CD14-positive monocyte (primary cell): ENCODE measurements at regions not wholly inside any gene's neighbourhood (a gene's known extent, or its start where the extent isn't known, plus 50 kb on each side); places are given as distances from the start of the nearest gene placed in this dataset.
"Not testable (repeated sequence)": the region's sequence is repeated elsewhere in the genome, so short reads cannot be mapped to it uniquely, and the experiment has no call there.

Experiments
- DNase-seq, 3 donors: peaks; one replicate each; pipeline ENCODE4 v3.0.0-alpha.2; 2011 to 2022
- H2AFZ ChIP-seq: 2 replicates; pipeline ENCODE4 v1.6.0; 2012; ENCODE audit warnings: mild to moderate bottlenecking, low read depth, low read length, inconsistent platforms; ENCODE audit not compliant: insufficient read depth, poor library complexity, severe bottlenecking
- H3K27ac ChIP-seq, 2 donors: 1 replicate in 1 of 2; 2 replicates in 1 of 2; pipeline ENCODE4 v1.5.1; 2012 to 2013; ENCODE audit warnings: low read length in 2 of 2, control low read depth in 1 of 2, inconsistent platforms in 1 of 2, low read depth in 1 of 2, mild to moderate bottlenecking in 1 of 2
- H3K27me3 ChIP-seq, 2 donors: one replicate each; pipeline versions ENCODE4 v1.6.0 to v1.6.1; 2011 to 2013; ENCODE audit warnings: low read length in 2 of 2; ENCODE audit not compliant: control insufficient read depth in 2 of 2, insufficient read depth in 2 of 2
- H3K36me3 ChIP-seq, 2 donors: replicated peaks in 1 of 2; 1 replicate in 1 of 2; 2 replicates in 1 of 2; pipeline versions ENCODE4 v1.5.1 to v1.6.1; 2012 to 2013; ENCODE audit warnings: low read length in 2 of 2, control low read depth in 1 of 2, inconsistent platforms in 1 of 2, mild to moderate bottlenecking in 1 of 2; ENCODE audit not compliant: insufficient read depth in 2 of 2, control insufficient read depth in 1 of 2
- H3K4me1 ChIP-seq, 2 donors: 1 replicate in 1 of 2; 2 replicates in 1 of 2; pipeline versions ENCODE4 v1.5.1 to v1.6.1; 2012 to 2013; ENCODE audit warnings: low read length in 2 of 2, control low read depth in 1 of 2, inconsistent platforms in 1 of 2, mild to moderate bottlenecking in 1 of 2, moderate library complexity in 1 of 2; ENCODE audit not compliant: insufficient read depth in 2 of 2, control insufficient read depth in 1 of 2
- H3K4me2 ChIP-seq: replicated peaks from 2 replicates; pipeline ENCODE3; 2012; ENCODE audit warnings: low read length, moderate library complexity, mild to moderate bottlenecking; ENCODE audit not compliant: poor library complexity, severe bottlenecking; ENCODE audit errors: extremely low read depth
- H3K4me3 ChIP-seq, 3 experiments: fragments of 200-600 bp in 1 of 3; sonication (generic) in 1 of 3; replicated peaks in 1 of 3; 1 replicate in 2 of 3; 2 replicates in 1 of 3; pipeline ENCODE4 v1.5.1; 2011 to 2013; ENCODE audit warnings: low read length in 3 of 3, mild to moderate bottlenecking in 3 of 3, control low read depth in 2 of 3, low read depth in 2 of 3, inconsistent platforms in 1 of 3, moderate library complexity in 1 of 3
- H3K79me2 ChIP-seq: 2 replicates; pipeline ENCODE4 v1.6.0; 2012; ENCODE audit warnings: mild to moderate bottlenecking, control low read depth, inconsistent platforms, low read length, moderate library complexity; ENCODE audit not compliant: insufficient read depth
- H3K9ac ChIP-seq: 2 replicates; pipeline ENCODE4 v1.6.0; 2017; ENCODE audit warnings: low read length, mild to moderate bottlenecking; ENCODE audit not compliant: insufficient read depth, poor library complexity, severe bottlenecking
- H3K9me3 ChIP-seq, 2 donors: replicated peaks in 1 of 2; 1 replicate in 1 of 2; 2 replicates in 1 of 2; pipeline versions ENCODE4 v1.5.1 to v1.6.1; 2012 to 2013; ENCODE audit warnings: low read length in 2 of 2, control low read depth in 1 of 2; ENCODE audit not compliant: control insufficient read depth in 1 of 2, insufficient read depth in 1 of 2
- H4K20me1 ChIP-seq: 2 replicates; pipeline ENCODE4 v1.6.0; 2012; ENCODE audit warnings: mild to moderate bottlenecking, low read length, control low read depth, moderate library complexity; ENCODE audit not compliant: insufficient read depth
- H3K27ac Mint-ChIP-seq, 7 donors: one replicate each; pipeline ENCODE4 v1.8.0; 2020; ENCODE audit warnings: mild to moderate bottlenecking in 7 of 7, mixed read lengths in 7 of 7, moderate library complexity in 6 of 7, inconsistent platforms in 2 of 7
- H3K27me3 Mint-ChIP-seq, 3 donors: one replicate each; pipeline ENCODE4 v1.8.0; 2021 to 2022; ENCODE audit warnings: low read depth in 3 of 3, mild to moderate bottlenecking in 3 of 3, mixed read lengths in 3 of 3, moderate library complexity in 3 of 3, inconsistent platforms in 1 of 3
- H3K36me3 Mint-ChIP-seq, 2 donors: one replicate each; pipeline ENCODE4 v1.8.0; 2020; ENCODE audit warnings: mixed read lengths in 2 of 2, inconsistent platforms in 1 of 2, mild to moderate bottlenecking in 1 of 2
- H3K4me1 Mint-ChIP-seq: one replicate; pipeline ENCODE4 v1.8.0; 2020; ENCODE audit warnings: mild to moderate bottlenecking, mixed read lengths
- H3K4me3 Mint-ChIP-seq, 2 donors: one replicate each; pipeline ENCODE4 v1.8.0; 2020; ENCODE audit warnings: mild to moderate bottlenecking in 2 of 2, mixed read lengths in 2 of 2, moderate library complexity in 1 of 2
- H3K9me3 Mint-ChIP-seq, 7 donors: one replicate each; pipeline ENCODE4 v1.8.0; 2020 to 2022; ENCODE audit warnings: mixed read lengths in 7 of 7, mild to moderate bottlenecking in 6 of 7, moderate library complexity in 6 of 7, inconsistent platforms in 2 of 7
- WGBS: methylation state at CpG from one replicate; pipeline ENCODE4 v1.1.5; 2013; ENCODE audit warnings: missing lambda C conversion rate; ENCODE audit not compliant: insufficient coverage; 5-methylcytosine and 5-hydroxymethylcytosine counted together
- intact Hi-C, 2 donors: fragments of 100-400 bp; cut with micrococcal nuclease; formaldehyde crosslinking; loops; one replicate each; pipeline versions ENCODE4 v1.15.0 to v1.15.1; 2023

DNA sequence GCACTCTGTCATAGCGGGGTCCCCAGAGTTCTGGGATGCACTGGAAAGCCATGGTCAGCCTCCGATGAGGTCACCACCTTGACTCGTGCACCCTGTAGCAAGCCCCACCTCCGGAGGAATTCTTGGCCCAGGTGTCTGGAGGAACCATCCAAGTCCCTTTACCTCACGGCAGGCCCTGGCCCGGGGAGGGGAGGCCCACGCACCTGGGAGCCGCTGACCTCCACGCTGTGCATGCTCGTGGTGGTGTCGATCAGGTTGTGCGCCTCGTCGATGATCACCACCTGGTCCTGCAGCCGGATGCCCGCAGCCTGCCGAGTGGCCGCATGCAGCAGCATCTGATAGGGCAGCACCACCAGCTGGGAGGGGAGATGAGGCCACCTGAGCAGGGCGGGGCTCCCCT lies 177.3 kb downstream of the KLRB1 start:
- H3K79me2 ChIP-seq, intact Hi-C loops, DNase-seq, H3K9ac ChIP-seq, H3K27ac Mint-ChIP-seq, H3K4me2 ChIP-seq, H4K20me1 ChIP-seq, H2AFZ ChIP-seq, H3K4me3 Mint-ChIP-seq, H3K36me3 ChIP-seq, H3K4me1 Mint-ChIP-seq, H3K27me3 Mint-ChIP-seq, H3K4me3 ChIP-seq, H3K9me3 ChIP-seq, H3K27ac ChIP-seq, H3K9me3 Mint-ChIP-seq, H3K27me3 ChIP-seq, H3K4me1 ChIP-seq: not testable (repeated sequence)
- no CpG with 5 or more reads among the region's 19 CpGs for WGBS
- H3K36me3 Mint-ChIP-seq = peaks cover 12 to 27% of the 10 kb centered on the region in 2 donors

DNA sequence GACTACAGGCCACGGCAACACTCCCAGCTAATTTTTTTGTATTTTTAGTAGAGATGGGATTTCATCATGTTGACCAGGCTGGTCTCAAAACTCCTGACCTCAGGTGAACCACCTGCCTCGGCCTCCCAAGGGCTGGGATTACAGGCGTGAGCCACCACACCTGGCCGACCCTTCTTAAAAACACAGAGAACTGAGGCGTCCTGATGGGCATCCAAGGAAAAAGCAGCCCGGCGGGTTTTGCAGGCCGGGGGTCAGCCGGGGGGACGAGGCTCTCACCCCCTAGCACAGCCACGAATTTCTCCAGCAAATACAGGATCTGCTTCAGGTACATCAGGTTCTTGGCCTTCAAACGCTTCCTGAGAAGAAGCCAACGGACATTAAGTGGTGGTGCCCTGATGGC lies 178.9 kb downstream of the KLRB1 start:
- H3K4me3 Mint-ChIP-seq, H3K9me3 ChIP-seq, H3K4me3 ChIP-seq, H3K9ac ChIP-seq, DNase-seq, H3K36me3 ChIP-seq, H3K9me3 Mint-ChIP-seq, H3K27ac Mint-ChIP-seq, H3K27ac ChIP-seq, H3K4me1 ChIP-seq, intact Hi-C loops, H3K4me2 ChIP-seq, H2AFZ ChIP-seq, H4K20me1 ChIP-seq, H3K4me1 Mint-ChIP-seq, H3K27me3 ChIP-seq, H3K27me3 Mint-ChIP-seq, H3K79me2 ChIP-seq: not testable (repeated sequence)
- WGBS = no CpG with 5 or more reads among the region's 13 CpGs
- peaks cover 15 to 31% of the 10 kb centered on the region in 2 donors for H3K36me3 Mint-ChIP-seq

DNA sequence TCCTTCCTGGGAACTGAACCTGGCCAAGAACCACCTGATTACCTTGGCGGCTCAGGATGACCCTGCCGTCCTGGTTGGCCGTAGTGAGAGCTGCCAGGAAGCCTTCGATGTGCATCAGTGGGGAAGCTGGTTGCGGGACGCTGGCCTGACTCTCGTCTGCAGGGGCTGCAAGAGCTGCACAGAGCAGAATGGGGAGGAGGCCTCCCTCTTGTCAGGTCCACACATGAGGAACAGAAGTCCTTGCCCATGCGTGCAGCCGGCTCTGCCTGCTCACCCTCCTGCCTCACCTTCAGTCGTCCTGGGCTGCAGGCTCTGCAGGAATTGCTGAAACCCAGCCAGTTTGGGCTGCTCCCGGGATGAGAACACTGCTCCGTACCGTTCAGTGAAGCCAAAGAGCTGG lies 182.3 kb downstream of the KLRB1 start:
- H2AFZ ChIP-seq, H3K27ac Mint-ChIP-seq, H3K4me1 Mint-ChIP-seq, H3K4me2 ChIP-seq, H3K36me3 ChIP-seq, H3K9me3 Mint-ChIP-seq, H3K4me3 Mint-ChIP-seq, intact Hi-C loops, H3K27me3 Mint-ChIP-seq, DNase-seq, H3K27ac ChIP-seq, H3K79me2 ChIP-seq, H3K9ac ChIP-seq, H4K20me1 ChIP-seq, H3K4me3 ChIP-seq, H3K9me3 ChIP-seq, H3K4me1 ChIP-seq, H3K27me3 ChIP-seq: not testable (repeated sequence)
- WGBS = no CpG with 5 or more reads among the region's 13 CpGs
- peaks cover 20 to 48% of the 10 kb centered on the region in 2 donors for H3K36me3 Mint-ChIP-seq

DNA sequence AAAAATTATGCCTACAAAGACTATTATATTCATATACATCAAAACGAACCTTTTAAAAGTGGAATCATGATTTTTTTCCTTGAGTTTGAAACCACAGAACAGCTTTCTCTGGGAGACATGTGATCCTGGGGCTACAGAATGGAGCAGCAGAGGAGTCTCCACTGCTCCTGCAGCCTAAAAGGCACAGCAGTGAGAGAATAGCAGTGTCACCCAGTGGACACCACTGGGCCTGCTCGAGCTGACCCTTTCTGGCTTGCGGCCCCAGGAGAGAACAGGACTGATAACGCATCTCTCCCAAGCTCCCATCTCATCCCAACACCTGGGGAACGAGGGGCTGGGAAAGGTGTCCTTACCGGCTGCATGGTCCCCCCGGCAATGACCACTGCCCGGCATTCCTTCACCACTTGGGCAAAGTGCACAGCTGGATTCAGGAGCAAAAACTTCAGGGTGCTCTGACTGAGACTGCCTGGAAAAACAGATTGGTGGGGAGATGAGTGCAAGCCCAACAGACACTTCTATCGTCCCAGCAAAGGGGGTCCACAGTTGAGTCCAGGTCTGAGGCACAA lies 183.5 kb downstream of the KLRB1 start:
- H3K27ac Mint-ChIP-seq, H3K4me1 Mint-ChIP-seq, H3K36me3 ChIP-seq, H2AFZ ChIP-seq, H3K79me2 ChIP-seq, H3K27me3 Mint-ChIP-seq, H4K20me1 ChIP-seq, DNase-seq, H3K9me3 Mint-ChIP-seq, H3K4me1 ChIP-seq, H3K27ac ChIP-seq, H3K27me3 ChIP-seq, H3K4me3 ChIP-seq, intact Hi-C loops, H3K9ac ChIP-seq, H3K4me2 ChIP-seq, H3K9me3 ChIP-seq, H3K4me3 Mint-ChIP-seq: not testable (repeated sequence)
- peaks cover 23 to 54% of the 10 kb centered on the region in 2 donors for H3K36me3 Mint-ChIP-seq
- WGBS = 92% methylated on average over 2 of the region's 9 CpGs
